CD4-positive, alpha-beta memory T cell (primary cell): ENCODE measurements at regions not wholly inside any gene's neighbourhood (a gene's known extent, or its start where the extent isn't known, plus 50 kb on each side); places are given as distances from the start of the nearest gene placed in this dataset.

Experiments used
- CTCF ChIA-PET: fragments of 350-600 bp; sonication (Branson Sonifier 250); formaldehyde crosslinking; loops from one replicate; lab custom pipeline; 2021; ENCODE audit warnings: inconsistent platforms; ENCODE audit not compliant: partially characterized antibody; lab: Charles Lee
- POLR2A ChIA-PET: fragments of 350-600 bp; sonication (Branson Sonifier 250); formaldehyde crosslinking; loops from one replicate; lab custom pipeline; 2021; ENCODE audit not compliant: partially characterized antibody; lab: Charles Lee
- DNase-seq, 5 donors: peaks; one replicate each; pipeline versions ENCODE4 v3.0.0 to v3.0.0-alpha.2; 2020 to 2022; ENCODE audit warnings: mixed read lengths in 1 of 5
- H3K27ac ChIP-seq: one replicate; pipeline ENCODE4 v1.7.0; 2013; ENCODE audit warnings: low read depth, low read length
- H3K27me3 ChIP-seq: 2 replicates; pipeline ENCODE4 v1.7.0; 2013; ENCODE audit warnings: mild to moderate bottlenecking, low read length, moderate library complexity; ENCODE audit not compliant: insufficient read depth
- H3K36me3 ChIP-seq: 2 replicates; pipeline ENCODE4 v1.7.0; 2013; ENCODE audit warnings: mild to moderate bottlenecking, low read length, moderate library complexity; ENCODE audit not compliant: insufficient read depth
- H3K4me1 ChIP-seq: 2 replicates; pipeline ENCODE4 v1.7.0; 2013; ENCODE audit warnings: mild to moderate bottlenecking, low read length, moderate library complexity; ENCODE audit not compliant: insufficient read depth
- H3K4me3 ChIP-seq, 2 donors: one replicate each; pipeline ENCODE4 v1.7.0; 2013; ENCODE audit warnings: low read length in 2 of 2, mild to moderate bottlenecking in 1 of 2
- H3K9me3 ChIP-seq, 2 donors: one replicate each; pipeline ENCODE4 v1.7.0; 2013; ENCODE audit warnings: low read length in 2 of 2, control low read depth in 1 of 2; ENCODE audit not compliant: control insufficient read depth in 1 of 2
- H3K27ac Mint-ChIP-seq, 7 donors: one replicate each; pipeline ENCODE4 v1.8.0; 2020 to 2021; ENCODE audit warnings: mixed read lengths in 7 of 7, mild to moderate bottlenecking in 6 of 7, inconsistent platforms in 3 of 7, moderate library complexity in 3 of 7
- H3K27me3 Mint-ChIP-seq, 2 donors: one replicate each; pipeline ENCODE4 v1.8.0; 2020 to 2021; ENCODE audit warnings: mixed read lengths in 2 of 2
- H3K36me3 Mint-ChIP-seq, 2 donors: one replicate each; pipeline ENCODE4 v1.8.0; 2020 to 2021; ENCODE audit warnings: mixed read lengths in 2 of 2, inconsistent platforms in 1 of 2, mild to moderate bottlenecking in 1 of 2
- H3K4me1 Mint-ChIP-seq, 4 donors: one replicate each; pipeline ENCODE4 v1.8.0; 2020 to 2021; ENCODE audit warnings: mixed read lengths in 4 of 4, mild to moderate bottlenecking in 1 of 4
- H3K4me3 Mint-ChIP-seq, 8 donors: one replicate each; pipeline ENCODE4 v1.8.0; 2020 to 2021; ENCODE audit warnings: mixed read lengths in 8 of 8, mild to moderate bottlenecking in 7 of 8, moderate library complexity in 6 of 8, inconsistent platforms in 3 of 8
- H3K9me3 Mint-ChIP-seq, 8 donors: one replicate each; pipeline ENCODE4 v1.8.0; 2020 to 2021; ENCODE audit warnings: mixed read lengths in 8 of 8, mild to moderate bottlenecking in 5 of 8, inconsistent platforms in 3 of 8, moderate library complexity in 1 of 8
- intact Hi-C: fragments of 100-400 bp; cut with micrococcal nuclease; formaldehyde crosslinking; loops from one replicate; pipeline ENCODE4 v1.15.1; 2023

- POLR2A ChIA-PET, result no interaction called here
- Histone ChIP-seq H3K4me3 (no peak overlapping the region), H3K36me3 (no peaks in the 10 kb centered on the region), H3K4me1 (no peaks in the 10 kb centered on the region), H3K27me3 (no peaks in the 10 kb centered on the region), H3K27ac (no peak overlapping the region), H3K9me3 (no peaks in the 10 kb centered on the region)
- Mint-ChIP-seq H3K4me1 (no peaks in the 10 kb centered on the region), H3K27me3 (no peaks in the 10 kb centered on the region), H3K4me3 (no peak overlapping the region), H3K27ac (no peak overlapping the region), H3K36me3 (no peaks in the 10 kb centered on the region), H3K9me3 (peaks cover 0 to 9% (median under 1%) of the 10 kb centered on the region in 8 donors)
- CTCF ChIA-PET, result no interaction called here
- no peak for DNase-seq
- intact Hi-C loops, result no loop called here
These were observed 215.6 kb upstream of the NRSN1 start for GRCh38 chr6:23910420-23910819.

GRCh38 chr6:23927935-23928334 is 198.1 kb upstream of the NRSN1 start:
- no peak overlapping the region for H3K4me3 ChIP-seq
- no peaks in the 10 kb centered on the region for H3K4me1 Mint-ChIP-seq
- no peak overlapping the region for H3K27ac ChIP-seq
- H3K27me3 Mint-ChIP-seq, result no peaks in the 10 kb centered on the region
- CTCF ChIA-PET, result interaction anchor here (1.0 kb wide), 1 partner anchor 12 kb away, joined by 4 read pairs; no protein-coding TSS in a partner anchor
- peaks cover 0 to 14% (median 3%) of the 10 kb centered on the region in 8 donors for H3K9me3 Mint-ChIP-seq
- no peaks in the 10 kb centered on the region for H3K4me1 ChIP-seq
- no peak overlapping the region for H3K4me3 Mint-ChIP-seq
- no peaks in the 10 kb centered on the region for H3K27me3 ChIP-seq
- POLR2A ChIA-PET, result no interaction called here
- DNase-seq, result no peak
- no peaks in the 10 kb centered on the region for H3K36me3 ChIP-seq
- intact Hi-C loops, result no loop called here
- H3K27ac Mint-ChIP-seq, result no peak overlapping the region
- H3K9me3 ChIP-seq, result no peaks in the 10 kb centered on the region
- H3K36me3 Mint-ChIP-seq, result no peaks in the 10 kb centered on the region

- intact Hi-C loops, result no loop called here
- no peak for DNase-seq
- Mint-ChIP-seq H3K9me3 (peaks cover 2 to 17% (median 6%) of the 10 kb centered on the region in 8 donors), H3K36me3 (no peaks in the 10 kb centered on the region), H3K4me1 (no peaks in the 10 kb centered on the region), H3K27me3 (no peaks in the 10 kb centered on the region), H3K4me3 (no peak overlapping the region), H3K27ac (no peak overlapping the region)
- ChIA-PET POLR2A (no interaction called here), CTCF (no interaction called here)
- H3K4me1 ChIP-seq, result no peaks in the 10 kb centered on the region
- H3K4me3 ChIP-seq, result no peak overlapping the region
- no peaks in the 10 kb centered on the region for H3K9me3 ChIP-seq
- H3K27ac ChIP-seq, result no peak overlapping the region
- H3K27me3 ChIP-seq, result no peaks in the 10 kb centered on the region
- no peaks in the 10 kb centered on the region for H3K36me3 ChIP-seq
These were observed 196.8 kb upstream of the NRSN1 start for GRCh38 chr6:23929201-23929600.

- intact Hi-C loops, result no loop called here
- H3K4me1 ChIP-seq, result no peaks in the 10 kb centered on the region
- H3K9me3 Mint-ChIP-seq, result peaks cover 0 to 5% (median 3%) of the 10 kb centered on the region in 8 donors
- H3K27ac ChIP-seq, result no peak overlapping the region
- no peaks in the 10 kb centered on the region for H3K36me3 ChIP-seq
- H3K27me3 ChIP-seq, result no peaks in the 10 kb centered on the region
- no peak overlapping the region for H3K27ac Mint-ChIP-seq
- no peaks in the 10 kb centered on the region for H3K9me3 ChIP-seq
- no peaks in the 10 kb centered on the region for H3K36me3 Mint-ChIP-seq
- no peaks in the 10 kb centered on the region for H3K4me1 Mint-ChIP-seq
- POLR2A ChIA-PET, result no interaction called here
- DNase-seq, result no peak
- H3K4me3 ChIP-seq, result no peak overlapping the region
- H3K27me3 Mint-ChIP-seq, result peaks cover 0 to 1% of the 10 kb centered on the region in 2 donors
- no peak overlapping the region for H3K4me3 Mint-ChIP-seq
- CTCF ChIA-PET, result no interaction called here
These were observed 185.5 kb upstream of the NRSN1 start for GRCh38 chr6:23940466-23940865.

- H3K27ac Mint-ChIP-seq, result no peak overlapping the region
- H3K9me3 Mint-ChIP-seq, result peaks cover 0 to 4% (median 0%) of the 10 kb centered on the region in 8 donors
- POLR2A ChIA-PET, result no interaction called here
- H3K4me1 ChIP-seq, result no peaks in the 10 kb centered on the region
- H3K27me3 Mint-ChIP-seq, result no peaks in the 10 kb centered on the region
- H3K9me3 ChIP-seq, result no peaks in the 10 kb centered on the region
- no peaks in the 10 kb centered on the region for H3K36me3 ChIP-seq
- no peaks in the 10 kb centered on the region for H3K4me1 Mint-ChIP-seq
- CTCF ChIA-PET, result no interaction called here
- intact Hi-C loops, result no loop called here
- H3K4me3 ChIP-seq, result no peak overlapping the region
- no peak overlapping the region for H3K27ac ChIP-seq
- no peaks in the 10 kb centered on the region for H3K36me3 Mint-ChIP-seq
- H3K27me3 ChIP-seq, result no peaks in the 10 kb centered on the region
- no peak overlapping the region for H3K4me3 Mint-ChIP-seq
- DNase-seq, result no peak
These were observed 174.3 kb upstream of the NRSN1 start for GRCh38 chr6:23951691-23952090.

- DNase-seq, result no peak
- no peak overlapping the region for H3K4me3 Mint-ChIP-seq
- Histone ChIP-seq H3K9me3 (no peaks in the 10 kb centered on the region), H3K27me3 (no peaks in the 10 kb centered on the region), H3K27ac (no peak overlapping the region), H3K36me3 (no peaks in the 10 kb centered on the region), H3K4me1 (no peaks in the 10 kb centered on the region), H3K4me3 (no peak overlapping the region)
- H3K27ac Mint-ChIP-seq, result no peak overlapping the region
- intact Hi-C loops, result no loop called here
- ChIA-PET POLR2A (no interaction called here), CTCF (no interaction called here)
- no peaks in the 10 kb centered on the region for H3K27me3 Mint-ChIP-seq
- no peaks in the 10 kb centered on the region for H3K4me1 Mint-ChIP-seq
- H3K36me3 Mint-ChIP-seq, result no peaks in the 10 kb centered on the region
- H3K9me3 Mint-ChIP-seq, result peaks cover 0 to 4% (median 0%) of the 10 kb centered on the region in 8 donors
These were observed 173.8 kb upstream of the NRSN1 start for GRCh38 chr6:23952245-23952644.

- POLR2A ChIA-PET, result no interaction called here
These were observed 172.0 kb upstream of the NRSN1 start for GRCh38 chr6:23953976-23954375.

GRCh38 chr6:23957017-23957416 is 169.0 kb upstream of the NRSN1 start:
- Histone ChIP-seq H3K27ac (no peak overlapping the region), H3K9me3 (no peaks in the 10 kb centered on the region), H3K27me3 (no peaks in the 10 kb centered on the region), H3K4me3 (no peak overlapping the region), H3K4me1 (no peaks in the 10 kb centered on the region), H3K36me3 (no peaks in the 10 kb centered on the region)
- ChIA-PET POLR2A (no interaction called here), CTCF (no interaction called here)
- H3K4me1 Mint-ChIP-seq, result no peaks in the 10 kb centered on the region
- peaks cover 0 to 4% (median 0%) of the 10 kb centered on the region in 8 donors for H3K9me3 Mint-ChIP-seq
- H3K27me3 Mint-ChIP-seq, result peaks cover 0 to 2% of the 10 kb centered on the region in 2 donors
- intact Hi-C loops, result no loop called here
- no peaks in the 10 kb centered on the region for H3K36me3 Mint-ChIP-seq
- no peak for DNase-seq
- no peak overlapping the region for H3K27ac Mint-ChIP-seq
- no peak overlapping the region for H3K4me3 Mint-ChIP-seq

More at GRCh38 chr6:23953976-23954375, 172.0 kb upstream of the NRSN1 start:
- Mint-ChIP-seq H3K36me3 (no peaks in the 10 kb centered on the region), H3K9me3 (peaks cover 0 to 4% (median 0%) of the 10 kb centered on the region in 8 donors), H3K27ac (no peak overlapping the region), H3K27me3 (peaks cover 0 to 1% of the 10 kb centered on the region in 2 donors), H3K4me1 (no peaks in the 10 kb centered on the region), H3K4me3 (no peak overlapping the region)
- H3K4me1 ChIP-seq, result no peaks in the 10 kb centered on the region
- no peak for DNase-seq
- no peaks in the 10 kb centered on the region for H3K9me3 ChIP-seq
- CTCF ChIA-PET, result no interaction called here
- intact Hi-C loops, result no loop called here
- no peak overlapping the region for H3K4me3 ChIP-seq
- no peaks in the 10 kb centered on the region for H3K36me3 ChIP-seq
- H3K27ac ChIP-seq, result no peak overlapping the region
- H3K27me3 ChIP-seq, result no peaks in the 10 kb centered on the region
